ENCODE measurements at regions not wholly inside any gene's neighbourhood (a gene's known extent, or its start where the extent isn't known, plus 50 kb on each side); places are given as distances from the start of the nearest gene placed in this dataset.

DNA sequence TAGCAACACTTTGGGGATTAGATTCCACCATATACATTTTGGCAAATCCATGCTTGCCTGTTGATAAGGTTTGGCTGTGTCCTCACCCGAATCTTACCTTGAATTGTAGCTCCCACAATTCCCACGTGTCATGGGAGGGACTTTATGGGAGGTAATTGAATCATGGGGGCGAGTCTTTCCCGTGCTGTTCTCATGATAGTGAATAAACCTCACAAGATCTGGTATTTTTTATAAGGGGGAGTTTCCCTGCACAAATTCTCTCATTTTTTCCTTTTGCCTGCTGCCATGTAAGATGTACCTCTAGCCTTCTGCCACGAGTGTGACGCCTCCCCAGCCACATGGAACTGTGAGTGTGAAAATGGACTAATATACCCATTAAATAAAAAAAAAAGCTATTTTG, 265.3 kb downstream of the MRPL39 start:
- no peak for DNase-seq (ENCODE audit: low read depth in 4 of 4, low spot score in 3 of 4)

DNA sequence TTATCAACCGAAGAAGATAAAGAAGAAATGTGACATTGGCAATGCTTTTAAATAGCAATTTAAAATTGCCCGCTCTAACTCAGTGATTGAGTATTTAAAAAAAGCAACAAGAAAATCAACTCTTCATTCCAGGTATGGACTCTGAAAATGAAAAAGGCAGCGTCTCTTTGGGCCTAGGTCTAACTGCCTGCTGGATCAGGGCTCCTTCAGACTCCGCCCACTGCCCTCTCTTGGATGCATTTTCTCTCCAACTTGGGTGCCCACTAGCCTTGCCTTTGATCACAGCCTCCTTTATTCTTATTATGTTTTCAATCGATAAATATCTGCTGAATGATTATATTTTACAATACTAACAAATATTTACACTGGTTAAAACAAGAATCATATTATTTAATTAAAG, 268.9 kb downstream of the MRPL39 start:
- no peak for DNase-seq (ENCODE audit: low read depth in 4 of 4, low spot score in 3 of 4)

DNA sequence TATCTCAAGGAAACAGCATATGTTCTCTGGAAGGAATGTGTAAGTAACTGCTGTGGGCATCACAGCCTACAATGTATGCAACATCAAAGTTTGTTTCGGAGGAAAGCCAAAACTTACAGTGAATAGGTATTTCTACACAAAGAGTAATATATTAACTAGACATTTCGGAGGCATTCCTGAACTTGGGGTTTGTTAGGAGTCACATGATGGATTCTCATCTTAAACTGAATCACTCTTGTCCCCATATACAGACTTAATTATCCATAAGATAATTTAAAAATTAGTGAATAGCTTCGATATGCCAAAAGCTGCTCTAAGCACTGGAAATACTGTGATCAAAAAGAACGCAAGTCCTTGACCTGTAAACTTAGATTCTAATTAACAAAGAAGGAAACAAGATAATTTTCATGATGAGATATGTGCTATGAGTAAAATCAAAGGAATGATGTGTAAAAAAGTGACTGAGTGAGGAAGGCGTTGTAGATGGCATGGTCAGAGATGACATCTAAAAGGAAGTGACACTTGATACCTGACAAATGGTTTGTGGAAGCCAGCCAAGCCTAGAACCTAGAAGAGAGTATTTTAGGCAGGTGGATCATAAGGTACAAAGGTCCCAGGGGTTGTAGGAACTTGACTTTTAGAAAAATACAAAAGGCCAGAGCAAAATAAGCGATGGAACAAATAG, 273.1 kb downstream of the MRPL39 start:
- no peak for DNase-seq (ENCODE audit: low read depth in 4 of 4, low spot score in 3 of 4)

DNA sequence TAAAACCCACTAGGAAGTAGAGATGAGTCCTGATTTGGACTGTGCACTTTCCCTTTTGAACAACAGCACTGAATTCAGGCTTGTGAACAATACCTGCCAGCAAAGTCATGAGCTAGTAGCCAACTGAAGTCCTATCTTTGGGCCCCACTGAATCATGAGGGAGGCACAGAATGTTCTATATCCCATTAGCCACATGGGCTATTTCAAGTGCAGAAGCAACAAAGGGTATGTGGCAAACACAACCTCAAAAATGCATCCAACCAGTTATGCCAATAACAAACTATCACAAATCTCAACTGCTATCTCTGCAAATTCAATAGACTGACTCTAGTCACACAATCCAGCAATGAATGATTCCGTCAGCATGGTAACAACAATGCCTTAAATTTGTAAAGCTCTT, 276.0 kb downstream of the MRPL39 start:
- DNase-seq (ENCODE audit: low read depth in 4 of 4, low spot score in 3 of 4), result no peak

DNA sequence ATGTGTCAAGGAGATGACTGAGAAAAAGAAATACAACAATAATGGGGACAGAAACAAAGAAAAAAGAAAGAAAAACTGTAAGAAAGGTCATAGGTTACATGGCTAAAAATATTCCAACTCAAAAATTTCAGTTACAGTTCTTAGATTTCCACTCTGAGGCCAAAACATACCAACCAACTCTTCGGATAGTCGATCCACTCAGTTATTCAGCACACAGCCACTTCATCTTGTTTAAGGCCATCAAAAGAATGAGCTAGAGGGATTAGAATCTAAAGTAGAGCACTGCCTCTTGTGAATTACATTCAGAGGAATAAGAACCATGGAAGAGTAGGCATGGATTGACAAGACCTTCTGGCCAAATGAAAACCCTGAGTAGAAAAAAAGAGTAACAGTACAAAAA, 277.0 kb downstream of the MRPL39 start:
- DNase-seq (ENCODE audit: low read depth in 4 of 4, low spot score in 3 of 4), result no peak

DNA sequence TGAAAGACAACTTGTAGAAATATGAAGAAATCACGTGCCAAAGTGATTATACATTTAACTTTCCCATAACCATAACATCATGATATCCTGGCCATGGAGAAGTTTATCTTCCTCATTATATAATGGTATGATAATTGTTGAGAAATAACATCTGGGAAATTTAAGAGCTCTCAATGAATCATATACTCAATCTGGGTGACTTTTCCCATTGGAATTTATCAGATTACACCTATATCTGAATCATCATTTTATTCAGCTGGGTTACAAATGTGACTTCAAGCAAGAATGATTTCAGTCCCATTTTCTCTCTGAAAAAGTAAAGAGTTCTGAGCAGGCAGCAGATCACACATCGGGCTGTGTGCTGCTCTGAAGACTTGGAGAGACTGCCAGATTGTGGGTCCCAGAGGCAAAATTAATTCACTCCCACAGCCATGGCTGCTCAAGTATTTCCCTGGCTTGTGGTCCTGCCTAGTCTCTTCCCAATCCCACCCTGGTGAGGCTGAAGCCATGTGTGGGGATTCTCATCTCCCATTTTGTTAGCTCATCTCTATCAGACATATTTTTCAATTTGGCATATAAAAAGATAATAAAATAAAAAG, 278.0 kb downstream of the MRPL39 start:
- no peak for DNase-seq (ENCODE audit: low read depth in 4 of 4, low spot score in 3 of 4)

DNA sequence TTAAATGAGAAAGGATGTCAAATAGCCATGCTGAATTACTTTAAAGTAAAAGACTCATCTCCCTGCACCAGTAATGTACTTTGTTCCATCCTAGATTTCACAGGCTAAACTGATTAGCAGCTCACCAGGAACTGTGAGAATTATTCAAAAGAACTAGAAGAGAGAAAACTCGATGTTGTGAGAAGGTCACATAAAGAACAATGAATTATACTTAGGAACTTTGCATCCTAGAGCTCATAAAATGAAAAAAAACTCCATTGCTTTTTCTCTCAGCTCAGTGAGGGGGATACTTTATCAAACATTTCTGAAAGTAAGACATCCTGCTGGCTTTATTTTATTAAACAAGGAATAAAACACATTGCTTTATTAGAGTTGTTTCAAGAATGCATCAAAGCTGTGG, 278.5 kb downstream of the MRPL39 start:
- no peak for DNase-seq (ENCODE audit: low read depth in 4 of 4, low spot score in 3 of 4)

DNA sequence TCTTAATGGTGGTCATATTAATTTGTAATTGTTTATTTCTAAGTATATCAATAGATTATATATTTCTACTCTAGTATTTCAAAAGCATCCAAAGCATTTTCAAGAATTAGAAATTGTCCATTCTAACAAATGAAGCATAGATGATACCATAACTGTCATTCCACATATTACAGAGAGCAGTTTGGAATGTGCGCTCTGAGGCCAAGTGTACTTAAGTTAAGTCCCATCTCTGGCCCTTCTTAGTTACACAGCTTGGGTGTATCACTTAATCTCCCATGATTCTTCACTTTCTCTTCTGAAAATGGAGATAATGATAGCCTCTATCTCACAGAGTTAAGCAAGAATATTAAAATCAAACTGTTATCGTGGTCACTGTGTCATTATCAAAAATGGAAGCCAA, 281.1 kb downstream of the MRPL39 start:
- no peak for DNase-seq (ENCODE audit: low read depth in 4 of 4, low spot score in 3 of 4)

DNA sequence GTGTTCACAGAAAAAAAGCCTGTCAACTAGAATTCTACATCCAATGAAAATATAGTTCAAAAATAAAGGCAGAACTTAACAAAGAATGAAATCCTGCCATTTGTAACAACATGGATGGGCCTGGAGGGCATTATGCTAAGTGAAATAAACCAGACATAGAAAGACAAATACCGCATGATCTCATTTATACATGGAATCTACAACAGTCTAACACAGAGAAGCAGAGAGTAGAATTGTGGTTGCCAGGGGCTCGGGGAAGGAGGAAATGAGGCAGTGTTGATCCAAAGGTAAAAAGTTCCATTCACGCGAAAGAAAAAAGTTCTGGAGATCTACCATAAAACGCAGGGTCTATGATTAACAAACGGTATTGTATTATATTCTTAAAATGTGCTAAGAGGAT, 282.6 kb downstream of the MRPL39 start:
- no peak for DNase-seq (ENCODE audit: low read depth in 4 of 4, low spot score in 3 of 4)

DNA sequence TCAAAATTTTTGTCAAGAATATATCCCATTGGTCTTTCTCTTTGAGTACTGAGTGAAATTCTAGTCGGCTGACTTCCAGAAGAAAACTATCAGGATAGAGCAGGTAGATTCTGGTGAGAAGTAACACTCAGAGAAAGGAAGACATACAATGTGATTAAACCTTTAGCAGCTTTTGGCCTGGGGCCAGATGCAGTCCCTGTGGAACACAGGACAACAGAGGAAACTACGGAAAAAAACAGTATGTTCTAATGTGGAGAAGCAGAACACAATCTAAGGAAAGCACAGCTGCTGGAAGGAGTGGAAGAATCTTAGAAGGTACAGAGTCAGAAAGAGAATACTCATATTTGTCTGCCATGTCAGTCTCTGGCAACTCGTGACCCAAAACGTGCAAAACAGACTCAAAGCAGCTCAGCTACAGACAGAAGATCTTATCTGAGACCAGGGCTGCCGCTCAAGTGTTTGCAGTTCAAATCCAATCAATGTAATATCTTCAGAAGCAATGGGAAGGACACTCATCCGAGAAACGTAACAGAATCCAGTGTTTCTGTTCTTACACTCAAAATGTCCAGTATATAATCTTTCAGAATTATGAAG, 283.8 kb downstream of the MRPL39 start:
- no peak for DNase-seq (ENCODE audit: low read depth in 4 of 4, low spot score in 3 of 4)

DNA sequence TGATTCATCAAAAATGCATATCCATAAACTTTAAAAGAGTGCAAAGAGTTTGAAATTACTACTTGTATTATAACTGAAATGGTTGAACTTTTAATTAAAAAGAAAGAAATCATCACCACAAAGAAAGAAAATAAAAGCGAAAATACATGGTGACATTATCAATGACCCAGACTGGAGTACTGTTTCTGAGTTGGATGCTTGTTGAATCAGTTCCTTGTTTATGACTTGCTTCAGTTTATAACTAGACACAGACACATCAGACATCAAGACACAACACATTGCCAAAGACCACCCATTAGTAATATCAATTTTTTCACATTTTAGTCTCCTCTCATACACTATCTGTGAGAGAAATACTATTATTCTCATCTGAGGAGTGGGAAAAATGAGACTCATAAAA, 293.0 kb downstream of the MRPL39 start:
- no peak for DNase-seq (ENCODE audit: low read depth in 4 of 4, low spot score in 3 of 4)

DNA sequence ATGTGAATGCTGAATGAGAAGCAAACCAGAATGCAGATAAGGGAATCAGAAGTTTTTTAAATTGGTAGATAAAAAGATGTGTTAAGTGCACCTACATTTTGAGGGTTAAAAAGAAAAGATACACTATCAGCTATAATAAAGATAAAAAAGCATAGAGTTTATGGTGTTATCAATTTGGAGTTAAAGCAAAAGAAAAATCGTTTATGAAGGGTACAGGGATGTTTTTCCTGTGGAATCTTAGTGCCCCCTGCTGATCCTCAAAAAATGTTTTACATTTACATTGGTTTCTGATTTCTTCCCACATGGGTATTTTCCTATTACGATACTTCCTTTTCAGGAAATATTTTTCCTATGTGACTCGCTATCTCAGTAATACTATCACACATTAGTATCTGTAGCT, 293.5 kb downstream of the MRPL39 start:
- no peak for DNase-seq (ENCODE audit: low read depth in 4 of 4, low spot score in 3 of 4)

DNA sequence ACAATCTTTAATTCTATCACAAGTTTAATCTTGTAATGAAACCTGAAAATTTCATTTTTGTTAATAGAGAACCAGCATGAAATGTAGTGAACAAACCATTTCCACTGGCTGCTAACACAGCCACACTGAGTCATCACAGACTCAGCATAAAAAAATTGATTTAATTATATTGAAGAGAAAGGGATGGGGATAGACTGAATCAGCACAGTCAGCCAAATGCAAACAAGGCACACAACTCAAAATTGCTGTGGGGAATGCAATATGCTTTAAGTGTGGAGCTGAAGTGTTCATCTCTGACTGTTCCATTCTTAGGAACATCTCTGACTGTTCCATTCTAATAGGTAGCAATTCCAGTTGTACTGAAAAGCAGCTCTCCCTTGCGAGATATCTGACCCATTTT, 299.8 kb downstream of the MRPL39 start:
- no peak for DNase-seq (ENCODE audit: low read depth in 4 of 4, low spot score in 3 of 4)

DNA sequence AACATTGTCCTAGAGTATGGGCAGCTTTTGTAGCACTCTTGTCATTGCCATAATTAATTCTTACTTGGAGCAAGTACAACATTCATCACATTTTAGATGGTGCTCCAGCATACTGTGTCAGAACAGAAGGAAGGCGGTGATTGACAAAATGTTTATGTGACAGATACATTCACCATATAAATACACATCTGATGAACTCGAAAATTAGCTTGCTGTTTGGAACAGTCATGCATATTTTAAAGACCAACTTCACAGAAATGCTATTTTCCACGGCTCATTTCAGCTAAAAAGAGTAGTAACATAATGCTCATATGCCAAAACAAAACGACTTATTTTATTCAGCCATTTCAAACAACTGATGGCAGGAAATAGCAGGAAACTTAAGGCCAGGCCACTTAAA, 302.7 kb downstream of the MRPL39 start:
- no peak for DNase-seq (ENCODE audit: low read depth in 4 of 4, low spot score in 3 of 4)

DNA sequence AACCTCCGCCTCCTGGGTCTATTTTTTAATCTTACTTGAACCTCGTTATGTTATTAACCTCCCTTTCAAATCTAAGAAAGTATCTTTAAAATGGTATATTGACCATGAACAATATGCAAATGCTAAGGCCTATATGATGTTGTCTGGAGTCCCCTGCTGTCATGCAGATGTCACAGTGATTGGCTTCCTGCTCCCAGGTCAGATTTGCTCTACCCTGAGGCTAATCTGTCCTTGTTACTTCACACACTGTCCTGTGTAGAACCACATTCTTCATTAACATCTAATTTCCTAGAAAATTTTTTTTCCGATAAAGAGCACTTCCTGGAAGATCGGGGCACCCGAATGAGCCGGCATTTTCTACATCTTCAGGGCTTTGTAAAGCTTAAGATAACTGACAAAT, 306.6 kb downstream of the MRPL39 start:
- no peak for DNase-seq (ENCODE audit: low read depth in 4 of 4, low spot score in 3 of 4)

DNA sequence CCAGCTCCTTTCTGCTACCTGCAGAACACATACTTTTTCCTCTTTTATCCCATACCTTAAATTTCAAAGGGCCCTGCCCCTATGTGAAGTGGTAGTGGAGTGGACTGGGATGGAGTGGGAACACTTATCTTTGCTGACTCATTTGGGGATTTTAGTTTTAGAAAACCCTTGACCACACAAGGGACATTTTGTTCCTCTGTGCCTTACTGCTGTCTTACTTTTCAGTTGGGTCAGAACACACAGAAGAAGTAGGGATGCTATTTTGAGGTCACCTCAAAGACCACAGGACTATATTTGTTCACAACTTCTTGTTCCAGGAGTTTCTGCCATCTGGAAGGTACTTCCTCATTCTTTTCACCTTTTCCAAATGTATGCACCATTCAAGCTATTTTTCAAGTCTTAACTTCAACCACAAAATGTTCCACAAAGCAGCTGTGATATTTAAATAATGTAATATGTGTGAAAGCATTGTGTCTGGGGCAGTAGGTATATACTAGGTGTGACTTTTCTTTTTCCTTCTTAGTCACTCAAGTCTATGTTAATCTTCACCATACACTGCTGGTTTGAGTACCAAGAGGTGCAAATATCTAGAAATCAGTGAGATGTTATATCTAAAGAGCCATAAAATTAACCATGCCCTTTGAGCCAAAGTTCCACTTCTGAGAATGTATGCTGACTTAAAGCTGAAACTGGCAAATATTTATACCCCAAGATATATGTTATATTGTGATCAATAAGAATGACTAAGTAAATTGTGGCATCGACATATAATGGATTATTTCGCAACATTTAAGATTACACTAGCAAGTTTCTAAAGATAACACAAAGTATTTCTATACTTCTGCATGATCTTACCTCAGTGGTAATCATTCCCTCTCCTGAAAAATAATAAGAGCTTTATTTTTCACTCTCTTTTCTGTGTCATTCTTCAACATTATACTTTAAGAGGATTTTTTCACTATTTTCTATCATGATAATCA, 308.5 kb downstream of the MRPL39 start:
- no peak for DNase-seq (ENCODE audit: low read depth in 4 of 4, low spot score in 3 of 4)

DNA sequence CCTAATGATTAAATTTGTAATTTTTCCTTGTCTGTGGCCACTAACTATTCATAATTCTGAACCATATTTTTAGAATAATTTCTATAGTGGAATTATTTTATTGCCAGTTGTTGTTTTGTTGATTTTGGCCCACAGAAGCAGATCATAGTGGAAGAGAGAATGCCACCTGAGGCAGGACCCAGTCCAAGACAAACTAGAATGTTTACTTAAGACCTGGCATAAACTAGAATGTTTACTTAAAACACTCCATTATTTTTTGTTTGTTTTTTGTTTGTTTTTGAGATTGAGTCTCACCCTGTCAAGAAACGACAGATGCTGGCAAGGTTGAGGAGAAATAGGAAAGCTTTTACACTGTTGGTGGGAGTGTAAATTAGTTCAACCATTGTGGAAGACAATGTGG, 310.2 kb downstream of the MRPL39 start:
- no peak for DNase-seq (ENCODE audit: low read depth in 4 of 4, low spot score in 3 of 4)

DNA sequence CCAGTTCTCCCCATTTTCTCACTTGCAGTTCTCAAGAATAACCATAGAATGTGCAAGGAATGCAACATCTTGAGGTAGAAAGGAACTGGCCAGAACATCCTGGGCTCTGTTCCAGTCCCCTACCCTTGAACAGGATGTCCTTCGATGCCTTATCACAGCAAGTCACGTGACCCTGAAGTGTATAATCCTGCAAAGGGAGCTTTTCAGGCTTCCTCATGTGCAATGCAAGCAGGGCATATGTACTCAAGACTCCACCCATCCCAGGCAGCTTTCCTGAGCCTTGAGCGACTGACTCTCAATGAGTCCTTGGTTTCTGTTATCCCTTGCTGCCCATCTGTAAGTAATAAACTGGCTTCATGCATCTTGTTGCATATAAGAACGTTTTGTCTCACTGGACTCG, 311.0 kb downstream of the MRPL39 start:
- DNase-seq (ENCODE audit: low read depth in 4 of 4, low spot score in 3 of 4), result no peak

DNA sequence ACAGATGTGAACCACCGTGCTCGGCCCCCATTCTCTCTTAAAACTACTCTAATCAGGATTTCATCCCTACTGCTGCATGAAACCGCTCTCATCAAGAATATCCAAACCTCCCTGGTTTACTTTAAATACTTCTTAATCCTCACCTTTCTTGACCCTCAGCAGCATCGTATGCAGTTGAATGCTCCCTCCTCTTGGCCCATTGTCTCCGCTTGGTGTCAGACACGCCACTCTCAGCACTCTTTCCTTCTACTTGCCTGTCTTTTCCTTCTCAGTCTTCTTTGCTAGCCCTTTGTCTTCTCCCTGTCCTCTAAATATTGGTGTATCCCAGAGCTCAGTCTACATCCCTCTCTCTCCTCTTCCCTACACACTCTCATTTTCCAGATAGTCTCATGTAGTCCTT, 314.9 kb downstream of the MRPL39 start:
- no peak for DNase-seq (ENCODE audit: low read depth in 4 of 4, low spot score in 3 of 4)

DNA sequence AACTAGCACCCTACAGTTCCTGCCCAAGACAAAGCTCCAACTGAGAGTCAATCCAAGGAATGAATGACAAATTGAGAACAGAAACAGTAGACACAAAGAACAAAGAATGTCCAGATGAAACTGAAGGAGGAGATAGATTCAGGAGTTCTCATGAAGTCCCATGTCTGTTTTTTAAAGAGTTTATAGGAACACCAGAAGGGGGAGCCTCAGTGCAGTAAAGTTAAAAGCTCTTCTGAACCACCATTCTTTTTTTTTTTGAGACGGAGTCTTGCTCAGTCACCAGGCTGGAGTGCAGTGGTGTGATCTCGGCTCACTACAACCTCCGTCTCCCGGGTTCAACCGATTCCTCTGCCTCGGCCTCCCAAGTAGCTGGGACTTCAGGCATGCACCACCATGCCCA, 323.6 kb downstream of the MRPL39 start:
- DNase-seq (ENCODE audit: low read depth in 4 of 4, low spot score in 3 of 4), result peak in 1 of 4 donors; percentile 2

DNA sequence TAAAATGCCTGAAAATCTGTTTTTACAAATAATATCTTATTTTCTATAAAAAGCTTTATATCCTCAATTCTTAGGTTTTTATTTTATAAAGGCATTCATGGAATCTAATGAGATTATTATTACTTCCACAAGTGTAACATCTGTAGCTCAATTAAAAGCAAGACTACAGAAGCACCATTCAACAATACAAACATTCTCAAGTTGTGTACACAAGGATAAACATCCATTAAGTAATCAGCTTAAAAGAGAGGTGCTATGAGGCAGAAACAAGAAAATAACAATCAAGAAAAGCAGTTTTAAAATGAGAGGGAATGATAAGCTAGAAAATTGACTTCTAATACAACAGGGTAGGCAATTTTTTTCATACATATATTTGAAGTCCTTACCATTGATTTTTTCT, 326.1 kb downstream of the MRPL39 start:
- DNase-seq (ENCODE audit: low read depth in 4 of 4, low spot score in 3 of 4), result no peak
